ENCODE measurements at regions not wholly inside any gene's neighbourhood (a gene's known extent, or its start where the extent isn't known, plus 50 kb on each side); places are given as distances from the start of the nearest gene placed in this dataset.

- TF ChIP-seq, protein P1, sequence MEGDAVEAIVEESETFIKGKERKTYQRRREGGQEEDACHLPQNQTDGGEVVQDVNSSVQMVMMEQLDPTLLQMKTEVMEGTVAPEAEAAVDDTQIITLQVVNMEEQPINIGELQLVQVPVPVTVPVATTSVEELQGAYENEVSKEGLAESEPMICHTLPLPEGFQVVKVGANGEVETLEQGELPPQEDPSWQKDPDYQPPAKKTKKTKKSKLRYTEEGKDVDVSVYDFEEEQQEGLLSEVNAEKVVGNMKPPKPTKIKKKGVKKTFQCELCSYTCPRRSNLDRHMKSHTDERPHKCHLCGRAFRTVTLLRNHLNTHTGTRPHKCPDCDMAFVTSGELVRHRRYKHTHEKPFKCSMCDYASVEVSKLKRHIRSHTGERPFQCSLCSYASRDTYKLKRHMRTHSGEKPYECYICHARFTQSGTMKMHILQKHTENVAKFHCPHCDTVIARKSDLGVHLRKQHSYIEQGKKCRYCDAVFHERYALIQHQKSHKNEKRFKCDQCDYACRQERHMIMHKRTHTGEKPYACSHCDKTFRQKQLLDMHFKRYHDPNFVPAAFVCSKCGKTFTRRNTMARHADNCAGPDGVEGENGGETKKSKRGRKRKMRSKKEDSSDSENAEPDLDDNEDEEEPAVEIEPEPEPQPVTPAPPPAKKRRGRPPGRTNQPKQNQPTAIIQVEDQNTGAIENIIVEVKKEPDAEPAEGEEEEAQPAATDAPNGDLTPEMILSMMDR (IDR thresholded peaks at IDR 0.05), result no peak
- no peak for TF ChIP-seq POLR2A (IDR thresholded peaks at IDR 0.05)
These were observed 114.8 kb upstream of the ADO start for GRCh38 chr10:62689712-62690111.

Data from testis (tissue), 2 donors.